Erythroblast (primary cell): ENCODE measurements at regions not wholly inside any gene's neighbourhood (a gene's known extent, or its start where the extent isn't known, plus 50 kb on each side); places are given as distances from the start of the nearest gene placed in this dataset.

Source experiments
- GATA1 ChIP-seq: IDR thresholded peaks from 2 replicates; pipeline ENCODE4 v1.6.1; 2011; ENCODE audit warnings: low read depth, mild to moderate bottlenecking, control low read depth, low read length, moderate library complexity
- POLR2A ChIP-seq: IDR thresholded peaks from 2 replicates; pipeline ENCODE4 v1.6.1; 2011; ENCODE audit warnings: mild to moderate bottlenecking, low read length

DNA sequence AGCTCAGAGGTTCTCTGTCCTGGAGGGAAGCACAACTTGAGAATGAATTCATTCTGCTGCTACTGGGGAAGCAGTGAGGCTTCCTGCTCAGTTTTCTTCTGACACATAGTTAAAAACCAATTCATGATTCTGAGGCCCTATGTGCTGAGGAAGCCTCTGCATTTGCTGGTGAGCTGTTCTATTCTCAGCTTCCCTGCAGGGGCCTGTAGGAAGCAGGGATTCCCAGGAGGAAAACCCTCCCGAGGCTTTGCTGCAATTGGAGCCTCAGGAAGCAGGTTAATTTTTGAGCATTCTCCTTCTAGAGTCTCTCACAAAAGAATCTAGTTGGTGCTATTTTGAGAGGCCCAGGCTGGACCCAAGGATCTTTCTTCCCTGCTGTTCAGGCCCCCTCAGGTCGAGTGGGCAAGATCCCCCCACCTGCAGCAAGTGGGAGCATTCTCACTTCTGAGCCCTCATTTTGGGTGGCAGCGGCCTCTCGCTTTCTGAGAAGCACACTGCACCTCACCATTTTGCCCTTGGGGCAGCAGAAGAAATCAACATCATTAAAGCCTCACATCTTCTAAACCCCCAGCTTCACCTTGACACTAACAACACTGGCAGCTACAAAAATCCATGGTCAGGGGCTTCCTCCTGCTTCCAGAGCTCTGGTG lies 197.5 kb upstream of the TSC22D2 start:
- TF ChIP-seq POLR2A, result no peak
- TF ChIP-seq GATA1, result no peak
